B cell (primary cell): ENCODE measurements at regions not wholly inside any gene's neighbourhood (a gene's known extent, or its start where the extent isn't known, plus 50 kb on each side); places are given as distances from the start of the nearest gene placed in this dataset.

Experiments
- ATAC-seq: fragments of 200-7000 bp; cut with Tn5 transposase; one replicate; pipeline ENCODE4 v1.10.0; 2021; ENCODE audit warnings: low read depth, mild to moderate bottlenecking, moderate number of reproducible peaks, moderate library complexity
- CTCF ChIA-PET: fragments of 350-600 bp; sonication (Branson Sonifier 250); formaldehyde crosslinking; loops from one replicate; lab custom pipeline; 2021; ENCODE audit warnings: antibody characterized with exemption, inconsistent platforms; lab: Charles Lee
- POLR2A ChIA-PET: fragments of 350-600 bp; sonication (Branson Sonifier 250); formaldehyde crosslinking; loops from one replicate; lab custom pipeline; 2021; ENCODE audit warnings: antibody characterized with exemption; lab: Charles Lee
- DNase-seq: peaks from one replicate; pipeline ENCODE4 v3.0.0; 2013
- H2AFZ ChIP-seq: 2 replicates; pipeline ENCODE4 v1.6.1; 2012; ENCODE audit warnings: mild to moderate bottlenecking, low read depth, low read length; ENCODE audit not compliant: insufficient read depth, poor library complexity, severe bottlenecking
- H3K27ac ChIP-seq, 2 donors: 1 replicate in 1 of 2; 2 replicates in 1 of 2; pipeline ENCODE4 v1.5.1; 2012 to 2013; ENCODE audit warnings: low read length in 2 of 2, mild to moderate bottlenecking in 2 of 2, moderate library complexity in 1 of 2
- H3K27me3 ChIP-seq, 4 experiments: fragments of 200-600 bp in 1 of 4; sonication (generic) in 1 of 4; replicated peaks in 1 of 4; 1 replicate in 2 of 4; 2 replicates in 2 of 4; pipeline versions ENCODE4 v1.6.1 to v1.7.0; 2013 to 2016; ENCODE audit warnings: low read length in 3 of 4, mild to moderate bottlenecking in 2 of 4, mixed read lengths in 1 of 4, moderate library complexity in 1 of 4; ENCODE audit not compliant: insufficient read depth in 4 of 4, control insufficient read depth in 3 of 4; ENCODE audit errors: control extremely low read depth in 1 of 4
- H3K36me3 ChIP-seq, 2 experiments: replicated peaks in 1 of 2; 1 replicate in 1 of 2; 2 replicates in 1 of 2; pipeline versions ENCODE4 v1.6.1 to v1.7.1; 2013; ENCODE audit warnings: low read length in 1 of 2; ENCODE audit not compliant: insufficient read depth in 2 of 2, control insufficient read depth in 1 of 2; ENCODE audit errors: control extremely low read depth in 1 of 2, extremely low read depth in 1 of 2
- H3K4me1 ChIP-seq, 2 donors: fragments of 200-600 bp in 1 of 2; sonication (generic) in 1 of 2; 1 replicate in 1 of 2; 2 replicates in 1 of 2; pipeline versions ENCODE4 v1.5.1 to v1.6.1; 2013 to 2017; ENCODE audit warnings: low read length in 2 of 2; ENCODE audit not compliant: control insufficient read depth in 2 of 2, insufficient read depth in 2 of 2
- H3K4me2 ChIP-seq: replicated peaks from 2 replicates; pipeline ENCODE3; 2012; ENCODE audit warnings: mild to moderate bottlenecking, low read depth, low read length; ENCODE audit not compliant: poor library complexity, severe bottlenecking
- H3K4me3 ChIP-seq, 5 experiments: fragments of 200-600 bp in 1 of 5; sonication (generic) in 1 of 5; 1 replicate in 3 of 5; 2 replicates in 2 of 5; pipeline versions ENCODE4 v1.5.1 to v1.7.0; 2011 to 2016; ENCODE audit warnings: low read length in 4 of 5, mild to moderate bottlenecking in 4 of 5, low read depth in 2 of 5, control low read depth in 1 of 5, moderate library complexity in 1 of 5; ENCODE audit not compliant: insufficient read depth in 1 of 5; ENCODE audit errors: control extremely low read depth in 1 of 5, extremely low read depth in 1 of 5
- H3K79me2 ChIP-seq: fragments of 200-600 bp; sonication (generic); one replicate; pipeline ENCODE4 v1.6.0; 2016; ENCODE audit warnings: low read length; ENCODE audit not compliant: control insufficient read depth, insufficient read depth
- H3K9ac ChIP-seq: fragments of 200-600 bp; sonication (generic); 2 replicates; pipeline ENCODE4 v1.6.1; 2017; ENCODE audit warnings: mild to moderate bottlenecking, low read length, moderate library complexity
- H3K9me3 ChIP-seq, 3 donors: one replicate each; pipeline versions ENCODE4 v1.6.1 to v1.7.1; 2013; ENCODE audit warnings: low read length in 2 of 3; ENCODE audit not compliant: control insufficient read depth in 2 of 3, insufficient read depth in 1 of 3; ENCODE audit errors: control extremely low read depth in 1 of 3
- H4K20me1 ChIP-seq: 2 replicates; pipeline ENCODE4 v1.6.0; 2012; ENCODE audit warnings: mild to moderate bottlenecking, low read length; ENCODE audit not compliant: insufficient read depth, control insufficient read depth, poor library complexity, severe bottlenecking
- H3K27ac Mint-ChIP-seq: one replicate; pipeline ENCODE4 v1.8.0; 2021; ENCODE audit warnings: mixed read lengths
- H3K27me3 Mint-ChIP-seq: one replicate; pipeline ENCODE4 v1.8.0; 2021; ENCODE audit warnings: mixed read lengths
- H3K4me1 Mint-ChIP-seq: one replicate; pipeline ENCODE4 v1.8.0; 2021; ENCODE audit warnings: mixed read lengths
- H3K4me3 Mint-ChIP-seq: one replicate; pipeline ENCODE4 v1.8.0; 2021; ENCODE audit warnings: mixed read lengths
- H3K9me3 Mint-ChIP-seq: one replicate; pipeline ENCODE4 v1.8.0; 2022; ENCODE audit warnings: mixed read lengths; ENCODE audit not compliant: insufficient read depth
- CTCF ChIP-seq: fragments of 200-600 bp; IDR thresholded peaks from one replicate; pipeline ENCODE4 v1.8.0; 2022; ENCODE audit warnings: antibody characterized with exemption, mild to moderate bottlenecking
- EZH2 ChIP-seq: IDR thresholded peaks from 2 replicates; pipeline ENCODE4 v1.6.1; 2012; ENCODE audit warnings: borderline replicate concordance, low read depth, mild to moderate bottlenecking, moderate library complexity, low read length; ENCODE audit not compliant: insufficient read depth, poor library complexity, severe bottlenecking
- WGBS: methylation state at CpG from one replicate; pipeline ENCODE4 v1.1.5; 2013; ENCODE audit warnings: missing lambda C conversion rate; ENCODE audit not compliant: insufficient coverage; 5-methylcytosine and 5-hydroxymethylcytosine counted together
- intact Hi-C: fragments of 100-400 bp; cut with micrococcal nuclease; formaldehyde crosslinking; loops from one replicate; pipeline ENCODE4 v1.10.0; 2022

- Mint-ChIP-seq H3K27ac (no peak overlapping the region), H3K4me1 (no peaks in the 10 kb centered on the region), H3K4me3 (no peak overlapping the region), H3K27me3 (peaks cover 4% of the 10 kb centered on the region), H3K9me3 (no peaks in the 10 kb centered on the region)
- no peak overlapping the region for H3K9ac ChIP-seq
- ChIA-PET POLR2A (no interaction called here), CTCF (no interaction called here)
- TF ChIP-seq EZH2 = no peak
- TF ChIP-seq CTCF = no peak
- WGBS = 80% methylated on average over 8 of the region's 13 CpGs
- H3K27ac ChIP-seq = no peak overlapping the region
- no peak overlapping the region for H3K4me2 ChIP-seq
- ATAC-seq = no peak
- H3K36me3 ChIP-seq = no peaks in the 10 kb centered on the region
- no peaks in the 10 kb centered on the region for H3K79me2 ChIP-seq
- no peak overlapping the region for H3K4me3 ChIP-seq
- H3K9me3 ChIP-seq = no peaks in the 10 kb centered on the region
- intact Hi-C loops = no loop called here
- no peaks in the 10 kb centered on the region for H3K27me3 ChIP-seq
- H3K4me1 ChIP-seq = no peaks in the 10 kb centered on the region
- H2AFZ ChIP-seq = no peak overlapping the region
- H4K20me1 ChIP-seq = no peaks in the 10 kb centered on the region
- DNase-seq = no peak
Observed at GRCh38 chr22:44406341-44407170, 91.5 kb downstream of the RTL6 start.

- H3K36me3 ChIP-seq = no peaks in the 10 kb centered on the region
- H3K4me3 ChIP-seq = no peak overlapping the region
- H2AFZ ChIP-seq = no peak overlapping the region
- Mint-ChIP-seq H3K4me3 (no peak overlapping the region), H3K4me1 (no peaks in the 10 kb centered on the region), H3K27ac (no peak overlapping the region), H3K27me3 (peaks cover 4% of the 10 kb centered on the region), H3K9me3 (no peaks in the 10 kb centered on the region)
- WGBS = 51% methylated on average over 2 of the region's 2 CpGs
- ATAC-seq (no peak), DNase-seq (no peak)
- H3K4me2 ChIP-seq = no peak overlapping the region
- no peaks in the 10 kb centered on the region for H3K79me2 ChIP-seq
- TF ChIP-seq CTCF (no peak), EZH2 (no peak)
- no peaks in the 10 kb centered on the region for H3K4me1 ChIP-seq
- no peak overlapping the region for H3K9ac ChIP-seq
- H3K27ac ChIP-seq = no peak overlapping the region
- POLR2A ChIA-PET = no interaction called here
- H3K27me3 ChIP-seq = no peaks in the 10 kb centered on the region
- intact Hi-C loops = no loop called here
- H3K9me3 ChIP-seq = no peaks in the 10 kb centered on the region
- H4K20me1 ChIP-seq = no peaks in the 10 kb centered on the region
- CTCF ChIA-PET = no interaction called here
Observed at GRCh38 chr22:44405661-44406060, 92.4 kb downstream of the RTL6 start.
